Skeletal muscle satellite cell (primary cell): ENCODE measurements at regions not wholly inside any gene's neighbourhood (a gene's known extent, or its start where the extent isn't known, plus 50 kb on each side); places are given as distances from the start of the nearest gene placed in this dataset.

Source experiments
- H3K27me3 ChIP-seq: 2 replicates; pipeline ENCODE4 v1.7.0; 2013; ENCODE audit warnings: low read length; ENCODE audit not compliant: control insufficient read depth, insufficient read depth
- H3K36me3 ChIP-seq: 2 replicates; pipeline ENCODE4 v1.7.0; 2013; ENCODE audit warnings: mild to moderate bottlenecking, control low read depth, low read length; ENCODE audit not compliant: insufficient read depth
- H3K4me1 ChIP-seq: 2 replicates; pipeline ENCODE4 v1.7.0; 2013; ENCODE audit warnings: low read length; ENCODE audit not compliant: control insufficient read depth, insufficient read depth
- H3K4me2 ChIP-seq: 2 replicates; pipeline ENCODE4 v1.7.0; 2013; ENCODE audit warnings: mild to moderate bottlenecking, low read length
- H3K4me3 ChIP-seq: 2 replicates; pipeline ENCODE4 v1.7.0; 2013; ENCODE audit warnings: low read length
- H3K9ac ChIP-seq: 2 replicates; pipeline ENCODE4 v1.7.0; 2013; ENCODE audit warnings: mild to moderate bottlenecking, low read depth, low read length, moderate library complexity
- H3K9me3 ChIP-seq: replicated peaks from 2 replicates; pipeline ENCODE4 v1.7.0; 2013; ENCODE audit warnings: mild to moderate bottlenecking, control low read depth, low read length

DNA sequence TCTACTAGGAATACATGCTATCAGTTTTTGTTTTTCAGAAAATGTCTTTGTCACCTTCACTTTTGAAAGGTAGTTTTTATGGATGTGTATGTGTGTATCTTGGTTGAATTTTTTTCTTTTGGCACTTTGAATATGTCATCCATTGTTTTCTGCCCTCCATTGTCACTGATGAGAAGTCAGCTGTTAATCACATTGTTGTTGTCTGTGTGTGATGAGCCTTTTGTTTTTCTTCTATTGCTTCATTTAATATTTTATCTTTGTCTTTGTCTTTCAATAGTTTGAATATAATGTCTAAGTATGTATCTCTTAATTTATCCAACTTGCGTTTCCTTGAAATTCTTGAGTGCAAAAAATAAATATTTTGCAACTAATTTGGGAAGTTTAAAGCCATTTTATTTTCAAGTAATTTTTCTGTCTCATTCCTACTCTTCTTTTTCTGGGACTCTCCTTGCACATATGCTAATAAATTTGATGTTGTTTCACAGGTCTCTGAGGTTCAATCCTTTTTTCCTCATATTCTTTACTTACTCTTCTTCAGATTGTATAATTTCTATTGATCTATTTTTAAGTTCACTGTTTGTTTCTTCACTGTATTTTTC is 546.9 kb upstream of the GHITM start:
- no peaks in the 10 kb centered on the region for H3K27me3 ChIP-seq
- no peak overlapping the region for H3K9ac ChIP-seq
- no peaks in the 10 kb centered on the region for H3K9me3 ChIP-seq
- H3K36me3 ChIP-seq = no peaks in the 10 kb centered on the region
- no peak overlapping the region for H3K4me3 ChIP-seq
- no peaks in the 10 kb centered on the region for H3K4me1 ChIP-seq
- H3K4me2 ChIP-seq = no peak overlapping the region

DNA sequence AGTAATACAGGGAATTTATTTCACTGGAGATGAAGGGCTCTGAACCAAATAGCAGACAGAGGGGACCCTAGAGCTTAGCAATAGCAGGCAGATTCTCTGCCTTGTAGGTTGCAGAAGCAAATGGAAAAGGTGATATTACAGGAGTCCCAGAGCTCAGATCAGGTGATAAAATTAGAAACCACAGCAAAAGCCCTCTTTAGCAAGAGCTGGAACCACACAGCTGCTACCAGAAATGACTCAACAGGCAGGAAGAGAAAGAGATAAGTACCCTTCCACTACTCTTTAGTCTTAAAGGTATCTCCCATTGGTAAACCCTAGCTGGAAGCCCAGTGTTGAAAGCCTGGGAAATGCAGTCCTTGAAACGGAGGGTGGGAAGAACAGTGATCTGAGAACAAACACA is 535.6 kb upstream of the GHITM start:
- Histone ChIP-seq H3K4me1 (peaks cover 3% of the 10 kb centered on the region), H3K4me2 (no peak overlapping the region), H3K9me3 (no peaks in the 10 kb centered on the region), H3K9ac (no peak overlapping the region), H3K36me3 (no peaks in the 10 kb centered on the region), H3K27me3 (no peaks in the 10 kb centered on the region), H3K4me3 (no peak overlapping the region)

DNA sequence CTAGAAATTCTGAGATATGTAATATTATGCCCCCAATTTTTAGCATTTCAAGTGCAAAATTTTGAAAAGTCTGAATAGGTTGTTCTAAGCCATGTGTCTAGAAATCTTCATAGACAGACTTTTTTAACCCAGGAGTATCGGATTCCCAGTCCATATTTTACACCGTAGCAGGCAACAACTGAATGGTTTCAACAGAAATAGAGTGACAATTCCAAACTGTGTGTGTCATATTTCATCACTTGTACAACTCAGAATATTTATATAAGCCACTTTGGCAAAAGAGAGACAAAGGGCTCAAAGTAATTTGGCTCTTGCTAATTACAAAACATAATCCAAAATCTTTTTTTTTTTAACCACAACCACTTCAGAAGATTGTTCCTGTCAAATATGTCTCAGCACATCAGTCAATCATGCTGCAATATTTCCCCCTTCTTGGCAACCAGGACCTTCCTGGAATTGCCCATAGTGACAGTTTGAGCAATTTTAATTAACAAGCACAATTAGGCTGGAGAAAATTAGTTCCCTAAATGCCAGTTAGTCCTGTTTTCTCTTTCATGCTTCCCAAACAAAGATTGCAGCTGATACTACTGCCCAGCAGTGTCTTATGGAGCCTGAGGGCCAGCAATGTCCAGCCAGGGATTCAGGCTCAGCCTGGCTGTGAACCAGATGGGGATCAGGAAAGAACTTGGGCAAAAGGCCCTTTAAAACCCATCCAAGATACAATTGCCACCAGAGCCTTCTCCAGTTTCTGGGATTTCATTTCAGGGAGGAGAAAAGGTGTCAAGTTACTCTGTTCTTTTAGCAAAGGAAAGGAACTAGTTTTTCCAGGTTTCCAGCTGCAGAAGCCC is 533.3 kb upstream of the GHITM start:
- H3K27me3 ChIP-seq = no peaks in the 10 kb centered on the region

DNA sequence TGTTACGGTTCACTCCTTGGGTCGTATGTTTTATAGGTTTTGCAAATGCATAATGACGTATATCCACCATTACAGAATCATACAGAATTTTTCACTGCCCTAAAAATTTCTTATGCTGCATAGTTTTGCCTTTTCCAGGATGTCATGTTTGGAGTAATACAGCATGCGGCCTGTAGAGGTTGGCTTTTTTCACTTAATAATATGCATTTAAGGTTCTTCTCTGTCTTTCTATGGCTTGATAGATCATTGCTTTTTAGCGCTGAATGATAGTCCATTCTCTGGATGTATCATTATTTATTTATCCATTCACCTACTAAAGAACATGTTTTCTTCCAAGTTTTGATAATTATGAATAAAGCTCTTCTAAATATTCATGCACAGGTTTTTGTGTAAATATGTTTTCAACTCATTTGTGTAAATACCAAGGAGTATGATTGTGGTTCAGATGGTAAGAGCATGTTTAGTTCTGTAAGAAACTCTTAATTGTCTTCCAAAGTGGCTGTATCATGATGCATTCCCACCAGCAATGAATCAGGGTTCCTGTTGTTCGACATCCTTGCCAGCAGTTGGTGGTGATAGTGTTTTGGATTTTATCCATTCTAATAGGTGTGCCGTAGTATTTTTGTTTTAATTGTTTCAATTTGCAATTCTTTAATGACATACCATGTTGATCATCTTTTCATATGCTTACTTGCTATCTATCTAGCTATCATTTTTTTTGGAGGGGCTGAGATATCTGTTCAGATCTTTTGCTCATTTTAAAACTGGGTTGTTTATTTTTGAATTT is 531.2 kb upstream of the GHITM start:
- no peak overlapping the region for H3K9ac ChIP-seq
- no peak overlapping the region for H3K4me3 ChIP-seq
- H3K36me3 ChIP-seq = no peaks in the 10 kb centered on the region
- H3K9me3 ChIP-seq = no peaks in the 10 kb centered on the region
- peak overlapping the region; percentile 24 for H3K4me2 ChIP-seq
- H3K27me3 ChIP-seq = no peaks in the 10 kb centered on the region
- H3K4me1 ChIP-seq = peaks cover 16% of the 10 kb centered on the region

More for the DNA sequence above, 533.3 kb upstream of the GHITM start:
- H3K4me2 ChIP-seq = no peak overlapping the region
- no peaks in the 10 kb centered on the region for H3K36me3 ChIP-seq
- no peaks in the 10 kb centered on the region for H3K9me3 ChIP-seq
- H3K4me1 ChIP-seq = peaks cover 7% of the 10 kb centered on the region
- H3K4me3 ChIP-seq = no peak overlapping the region
- no peak overlapping the region for H3K9ac ChIP-seq

DNA sequence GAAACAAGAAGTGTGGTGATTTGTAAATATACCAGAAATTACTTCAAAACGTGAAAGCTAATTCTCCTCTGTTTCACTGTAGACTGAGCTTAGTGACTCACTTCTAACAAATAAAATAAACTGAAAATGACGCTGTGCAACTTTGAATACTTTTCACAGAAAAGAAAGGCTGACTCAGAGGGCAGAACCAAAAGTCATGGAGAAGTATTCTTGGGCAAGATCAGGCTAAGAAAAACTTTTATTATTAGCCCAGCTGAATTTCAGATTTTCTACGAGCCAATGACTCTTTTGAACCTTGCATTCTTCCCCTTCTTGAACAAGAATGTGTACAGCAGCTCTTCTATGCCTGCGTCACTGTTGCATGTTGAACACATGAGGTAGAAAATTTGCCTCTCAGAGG is 527.3 kb upstream of the GHITM start:
- no peak overlapping the region for H3K9ac ChIP-seq

DNA sequence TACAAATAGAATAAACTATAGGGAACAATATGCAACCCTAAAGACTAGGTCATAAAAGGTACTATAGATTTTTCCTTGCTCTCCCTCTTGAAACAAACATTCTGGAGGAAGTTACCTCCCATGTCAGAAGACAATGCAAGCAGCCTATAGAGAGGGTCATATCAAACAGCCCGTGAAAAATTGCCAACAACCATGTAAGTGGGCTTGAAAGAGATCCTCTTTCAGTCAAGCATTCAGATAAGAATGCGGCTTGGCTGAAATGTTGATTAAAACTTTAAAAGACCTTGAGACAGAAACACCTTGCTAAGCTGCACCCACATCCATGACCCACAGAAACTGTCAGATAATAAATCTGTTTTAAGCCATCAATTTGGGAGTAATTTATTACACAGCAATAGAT is 526.6 kb upstream of the GHITM start:
- Histone ChIP-seq H3K4me2 (peak overlapping the region; percentile 44), H3K4me3 (no peak overlapping the region), H3K36me3 (no peaks in the 10 kb centered on the region), H3K27me3 (no peaks in the 10 kb centered on the region), H3K9ac (no peak overlapping the region), H3K4me1 (peaks cover 13% of the 10 kb centered on the region), H3K9me3 (no peaks in the 10 kb centered on the region)

More for the DNA sequence above, 527.3 kb upstream of the GHITM start:
- Histone ChIP-seq H3K27me3 (no peaks in the 10 kb centered on the region), H3K4me2 (peak overlapping the region; percentile 44), H3K9me3 (no peaks in the 10 kb centered on the region), H3K4me1 (peaks cover 13% of the 10 kb centered on the region), H3K36me3 (no peaks in the 10 kb centered on the region), H3K4me3 (no peak overlapping the region)

DNA sequence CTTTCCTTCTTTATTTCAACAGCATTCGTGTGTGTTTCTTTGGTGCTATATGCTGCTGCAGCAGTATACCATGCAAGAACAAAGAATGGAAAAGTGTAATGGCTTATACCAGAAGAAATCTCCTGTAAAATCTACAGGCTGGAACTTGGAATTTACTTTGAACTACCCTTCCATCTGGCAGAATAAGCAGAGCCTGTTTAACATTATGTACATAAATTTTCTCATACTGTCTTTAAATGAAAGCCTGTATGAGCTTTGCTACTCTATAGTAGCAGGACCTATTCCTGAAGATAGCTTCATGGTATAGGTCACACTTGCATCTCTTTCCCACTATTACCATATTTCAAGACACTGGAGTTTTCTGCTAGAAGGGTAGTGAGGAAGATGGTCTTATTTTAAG is 522.1 kb upstream of the GHITM start:
- Histone ChIP-seq H3K4me2 (no peak overlapping the region), H3K4me1 (peaks cover 5% of the 10 kb centered on the region), H3K9ac (no peak overlapping the region), H3K9me3 (no peaks in the 10 kb centered on the region), H3K4me3 (no peak overlapping the region), H3K27me3 (no peaks in the 10 kb centered on the region), H3K36me3 (no peaks in the 10 kb centered on the region)

DNA sequence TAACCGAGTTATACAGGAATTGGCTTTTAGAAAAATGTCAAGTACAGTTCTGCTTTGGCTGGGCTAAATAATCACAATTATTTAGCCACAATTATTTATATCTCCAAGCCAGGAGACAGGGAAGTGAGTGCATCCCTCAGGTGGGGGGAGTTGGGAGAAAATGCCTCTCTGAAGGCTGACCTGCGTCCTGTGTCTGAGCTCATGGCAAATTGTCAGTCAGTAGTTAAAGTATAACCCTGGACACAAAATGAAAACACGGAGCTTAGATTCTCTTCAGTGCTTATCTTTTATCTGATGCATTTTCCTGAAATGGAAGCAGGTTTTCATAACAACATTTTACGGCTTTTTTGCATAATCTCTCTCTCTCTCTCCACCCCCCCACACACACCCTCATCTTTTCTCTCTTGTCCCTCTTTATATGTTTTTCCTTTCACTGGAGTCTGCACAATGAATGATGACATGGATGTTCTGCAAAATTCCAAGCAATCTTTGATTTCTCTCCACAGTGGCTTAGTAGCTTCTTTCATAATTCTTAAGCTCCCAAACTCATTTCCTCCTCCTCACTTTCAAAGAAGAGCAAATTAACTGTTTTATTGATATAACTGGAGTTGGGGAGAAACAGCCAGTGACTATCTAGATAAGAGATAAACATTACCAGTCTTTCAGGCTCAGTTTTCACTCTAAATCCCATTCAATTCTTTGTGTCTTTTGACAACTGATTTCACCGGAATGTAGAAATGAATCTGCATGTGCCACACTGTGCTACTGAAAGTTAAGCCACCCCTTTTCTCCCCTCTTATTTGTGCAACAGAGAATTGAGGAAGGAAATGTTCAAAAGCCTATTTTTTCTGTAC is 521.4 kb upstream of the GHITM start:
- no peak overlapping the region for H3K4me2 ChIP-seq
- H3K4me3 ChIP-seq = no peak overlapping the region
- peaks cover under 1% of the 10 kb centered on the region for H3K4me1 ChIP-seq
- no peak overlapping the region for H3K9ac ChIP-seq
- no peaks in the 10 kb centered on the region for H3K27me3 ChIP-seq
- H3K36me3 ChIP-seq = no peaks in the 10 kb centered on the region
- no peaks in the 10 kb centered on the region for H3K9me3 ChIP-seq

DNA sequence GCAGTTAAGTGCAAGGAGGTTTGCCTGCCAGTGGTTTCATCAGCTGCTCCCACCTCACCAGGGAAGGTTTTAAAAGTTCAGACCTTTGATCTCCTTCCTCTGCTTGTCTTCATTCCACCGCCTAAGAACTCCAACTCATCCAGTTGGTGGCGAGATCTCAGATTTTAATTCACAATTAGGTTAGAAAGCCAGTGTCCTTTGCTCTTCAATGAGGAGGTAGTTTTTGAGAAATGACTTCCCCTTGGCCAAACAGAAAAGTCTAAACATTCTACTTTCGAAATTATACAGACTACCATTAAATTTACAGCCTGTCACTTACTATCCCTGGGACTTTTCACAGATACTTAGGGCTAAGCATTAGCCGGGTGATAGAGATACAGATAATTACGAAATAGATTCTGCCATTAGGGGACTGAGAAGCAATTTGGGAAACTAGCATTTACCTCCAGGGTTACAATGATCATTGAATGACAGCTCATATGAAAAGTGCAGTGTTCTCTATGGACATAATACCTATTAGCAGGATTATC is 513.4 kb upstream of the GHITM start:
- H3K4me1 ChIP-seq = no peaks in the 10 kb centered on the region
- no peak overlapping the region for H3K9ac ChIP-seq
- H3K4me3 ChIP-seq = no peak overlapping the region
- no peaks in the 10 kb centered on the region for H3K36me3 ChIP-seq
- no peaks in the 10 kb centered on the region for H3K27me3 ChIP-seq
- H3K9me3 ChIP-seq = no peaks in the 10 kb centered on the region
- no peak overlapping the region for H3K4me2 ChIP-seq

DNA sequence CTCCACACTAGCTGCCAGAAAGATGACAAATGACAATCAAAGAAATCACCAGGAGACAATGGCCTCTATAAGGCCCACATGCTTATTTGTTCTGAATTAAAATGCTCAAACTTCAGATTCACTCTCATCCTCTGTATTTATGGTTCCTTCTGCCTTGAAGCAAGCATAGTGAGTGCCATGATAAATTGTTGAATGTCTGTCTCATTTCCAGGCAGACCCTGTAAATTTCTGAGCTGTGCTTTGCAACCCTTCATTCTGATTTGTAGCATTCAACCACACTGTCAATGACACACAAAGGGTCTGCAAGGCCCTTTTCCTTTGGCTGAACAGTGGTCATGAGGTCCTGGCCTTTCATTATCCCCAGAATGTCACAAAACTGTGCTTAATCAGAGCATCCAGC is 506.6 kb upstream of the GHITM start:
- Histone ChIP-seq H3K4me3 (no peak overlapping the region), H3K4me2 (no peak overlapping the region), H3K36me3 (no peaks in the 10 kb centered on the region), H3K9ac (no peak overlapping the region), H3K27me3 (no peaks in the 10 kb centered on the region), H3K4me1 (no peaks in the 10 kb centered on the region), H3K9me3 (no peaks in the 10 kb centered on the region)

DNA sequence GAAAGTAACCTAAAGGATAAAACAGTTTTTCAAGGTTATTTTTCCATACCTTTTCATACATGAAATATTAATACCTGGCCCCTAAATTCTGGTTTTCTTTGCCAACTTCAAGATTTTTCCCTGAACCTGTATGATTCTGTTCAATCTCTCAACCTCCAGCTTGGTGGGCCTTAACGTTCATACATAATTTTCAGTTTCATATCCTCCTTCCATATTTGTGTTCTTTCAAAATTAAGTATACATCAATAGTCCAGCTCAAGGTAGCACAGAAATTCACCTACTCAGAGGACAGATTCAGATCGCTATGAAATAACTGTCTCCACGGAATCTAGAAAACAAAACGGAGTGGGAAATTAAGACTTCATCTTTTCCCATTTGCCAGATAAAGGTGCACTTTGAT is 505.8 kb upstream of the GHITM start:
- Histone ChIP-seq H3K4me3 (no peak overlapping the region), H3K9me3 (no peaks in the 10 kb centered on the region), H3K4me1 (no peaks in the 10 kb centered on the region), H3K36me3 (no peaks in the 10 kb centered on the region), H3K27me3 (no peaks in the 10 kb centered on the region), H3K4me2 (no peak overlapping the region), H3K9ac (no peak overlapping the region)
